IPS-18a (cell line): ENCODE measurements at regions not wholly inside any gene's neighbourhood (a gene's known extent, or its start where the extent isn't known, plus 50 kb on each side); places are given as distances from the start of the nearest gene placed in this dataset.

ENCODE experiments used
- H3K27ac ChIP-seq: one replicate; pipeline ENCODE4 v1.5.1; 2013; ENCODE audit warnings: low read length
- H3K27me3 ChIP-seq: one replicate; pipeline ENCODE4 v1.6.1; 2013; ENCODE audit warnings: mild to moderate bottlenecking, low read length; ENCODE audit not compliant: control insufficient read depth, insufficient read depth
- H3K36me3 ChIP-seq: one replicate; pipeline ENCODE4 v1.6.1; 2013; ENCODE audit warnings: low read depth, low read length; ENCODE audit not compliant: control insufficient read depth
- H3K4me1 ChIP-seq: one replicate; pipeline ENCODE4 v1.6.1; 2013; ENCODE audit warnings: low read depth, low read length; ENCODE audit not compliant: control insufficient read depth
- H3K4me3 ChIP-seq: one replicate; pipeline ENCODE4 v1.5.1; 2013; ENCODE audit warnings: low read length
- H3K9ac ChIP-seq: one replicate; pipeline ENCODE4 v1.6.1; 2013; ENCODE audit warnings: mild to moderate bottlenecking, low read length, moderate library complexity
- H3K9me3 ChIP-seq: one replicate; pipeline ENCODE4 v1.6.1; 2013; ENCODE audit warnings: low read depth, low read length; ENCODE audit not compliant: control insufficient read depth

DNA sequence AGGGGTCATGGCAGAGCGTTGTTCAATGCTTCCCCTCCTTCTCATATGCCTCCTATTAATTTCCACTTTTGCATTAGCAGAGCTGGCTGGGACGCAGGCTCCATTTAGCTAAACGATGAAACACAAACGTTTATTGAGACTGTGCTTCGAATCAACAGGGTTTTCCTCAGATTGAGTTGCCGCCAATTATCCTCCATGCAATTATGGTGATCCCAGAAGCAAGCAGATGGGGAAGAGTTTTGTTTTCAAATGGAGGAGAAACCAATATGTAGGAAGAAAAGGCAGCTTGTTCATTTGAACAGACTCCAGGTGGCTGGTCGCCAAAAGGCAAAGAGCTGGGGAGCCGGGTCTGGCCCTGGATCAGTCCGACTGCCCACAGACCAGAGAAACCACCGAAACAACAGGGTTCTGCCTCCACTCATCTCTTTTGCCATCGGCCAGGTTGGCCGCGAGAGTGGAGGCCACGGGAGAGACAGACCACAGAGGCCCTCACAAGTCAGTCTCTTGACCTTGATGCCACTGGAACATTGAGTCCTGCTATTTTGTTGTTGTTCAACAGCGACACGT lies 184.8 kb downstream of the GBA3 start:
- Histone ChIP-seq H3K9ac (no peak overlapping the region), H3K36me3 (no peaks in the 10 kb centered on the region), H3K27ac (no peak overlapping the region), H3K27me3 (no peaks in the 10 kb centered on the region), H3K4me3 (no peak overlapping the region), H3K9me3 (no peaks in the 10 kb centered on the region), H3K4me1 (no peaks in the 10 kb centered on the region)

DNA sequence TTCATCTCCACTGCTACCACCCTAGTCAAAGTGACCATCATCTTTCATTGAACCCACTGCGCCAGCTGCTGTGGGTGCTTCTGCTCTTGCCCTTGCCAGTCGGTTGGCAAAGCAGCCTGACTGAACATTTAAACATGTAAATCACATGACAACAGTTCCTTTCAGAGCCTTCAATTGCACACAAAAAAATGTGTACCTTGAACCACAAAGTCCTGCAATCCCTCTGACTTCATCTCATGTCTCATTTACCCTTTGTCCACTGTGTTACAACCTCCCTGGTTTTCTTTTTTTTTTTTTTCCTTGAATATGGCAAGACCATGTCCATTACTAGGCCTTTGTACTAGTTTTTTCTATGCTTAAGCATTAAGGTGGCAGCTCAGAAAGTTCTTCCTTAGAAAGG lies 183.5 kb downstream of the GBA3 start:
- no peak overlapping the region for H3K9ac ChIP-seq
- H3K27me3 ChIP-seq, result no peaks in the 10 kb centered on the region
- H3K9me3 ChIP-seq, result no peaks in the 10 kb centered on the region
- H3K27ac ChIP-seq, result no peak overlapping the region
- H3K36me3 ChIP-seq, result no peaks in the 10 kb centered on the region
- no peaks in the 10 kb centered on the region for H3K4me1 ChIP-seq
- H3K4me3 ChIP-seq, result no peak overlapping the region

DNA sequence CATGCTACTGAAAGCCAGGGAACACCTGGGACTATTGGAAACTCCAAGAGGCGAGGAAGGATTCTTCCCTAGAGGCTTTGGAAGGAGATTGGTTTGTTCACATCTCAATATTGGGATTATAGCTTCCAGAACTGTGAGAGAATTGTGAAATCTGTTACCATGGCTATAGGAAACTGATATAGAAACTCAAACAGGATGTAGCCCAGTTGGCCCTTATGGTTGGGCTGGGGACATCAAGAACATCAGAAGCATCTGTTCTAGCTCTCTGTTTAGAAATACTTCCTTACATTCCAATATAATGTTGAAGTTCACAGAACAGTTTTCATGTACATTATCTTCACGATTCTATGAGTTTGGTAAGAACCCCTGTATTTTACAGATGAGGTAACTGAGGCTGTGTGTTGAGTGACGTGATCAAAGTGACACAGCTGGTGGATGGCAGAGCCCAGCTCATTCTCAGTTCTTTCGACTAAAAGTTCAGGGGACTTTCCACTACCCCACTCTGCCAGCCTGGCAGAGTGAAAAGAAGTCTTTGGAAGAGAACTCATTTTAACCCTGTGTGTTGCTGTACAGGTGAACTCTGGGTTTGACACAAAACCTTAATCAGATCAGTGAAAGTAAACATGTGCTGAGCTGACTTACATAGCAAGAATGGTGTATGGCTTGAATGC lies 183.0 kb downstream of the GBA3 start:
- Histone ChIP-seq H3K9me3 (no peaks in the 10 kb centered on the region), H3K4me1 (no peaks in the 10 kb centered on the region), H3K9ac (no peak overlapping the region), H3K36me3 (no peaks in the 10 kb centered on the region), H3K4me3 (no peak overlapping the region), H3K27me3 (no peaks in the 10 kb centered on the region), H3K27ac (no peak overlapping the region)

DNA sequence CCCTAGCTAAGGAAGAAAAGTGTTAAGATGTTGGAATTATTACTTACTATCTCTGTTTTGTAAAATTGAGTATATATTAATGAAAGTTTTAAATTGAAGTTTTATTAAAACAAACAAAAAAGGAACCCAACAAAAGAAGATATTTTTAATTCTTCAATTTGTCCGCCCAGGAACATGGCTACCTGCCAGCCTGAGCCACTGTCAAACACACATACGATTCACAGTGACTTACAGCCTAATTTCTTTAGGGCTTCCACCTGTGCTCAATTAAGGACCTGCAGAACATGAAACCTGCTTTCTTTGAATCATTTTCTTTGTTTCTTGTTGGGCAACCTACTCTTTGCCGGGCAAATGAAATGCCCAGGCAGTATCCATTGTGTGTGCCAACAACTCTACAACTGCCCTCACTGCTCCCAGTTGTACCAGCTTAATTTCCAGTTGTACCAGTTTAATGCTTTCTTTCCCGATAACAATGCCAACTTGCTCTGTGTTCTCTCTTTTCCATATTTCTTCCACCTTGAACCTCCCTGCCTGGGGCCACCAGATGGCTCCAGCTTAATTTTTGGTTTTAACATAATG lies 181.7 kb downstream of the GBA3 start:
- H3K9me3 ChIP-seq, result no peaks in the 10 kb centered on the region
- H3K4me1 ChIP-seq, result no peaks in the 10 kb centered on the region
- no peak overlapping the region for H3K27ac ChIP-seq
- no peaks in the 10 kb centered on the region for H3K36me3 ChIP-seq
- H3K9ac ChIP-seq, result no peak overlapping the region
- H3K27me3 ChIP-seq, result no peaks in the 10 kb centered on the region
- H3K4me3 ChIP-seq, result no peak overlapping the region

DNA sequence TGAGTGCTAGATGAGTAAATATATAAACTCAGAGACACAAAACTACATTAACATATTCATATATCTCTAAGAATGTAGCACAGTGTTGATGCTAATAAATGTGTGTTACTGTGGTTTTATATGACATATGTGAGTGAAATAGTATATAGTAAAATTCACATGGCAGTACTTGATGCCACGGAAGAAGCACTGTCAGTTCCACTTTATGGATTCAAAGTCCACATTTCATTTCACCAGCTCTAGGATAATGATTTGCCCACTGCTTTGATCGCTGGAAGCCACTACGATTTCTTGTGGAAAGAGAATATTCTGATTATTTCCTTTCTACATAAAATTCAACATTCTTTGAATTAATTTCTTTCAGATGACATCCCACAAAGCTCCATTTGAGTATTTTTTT lies 181.2 kb downstream of the GBA3 start:
- Histone ChIP-seq H3K9me3 (no peaks in the 10 kb centered on the region), H3K27me3 (no peaks in the 10 kb centered on the region), H3K36me3 (no peaks in the 10 kb centered on the region), H3K9ac (no peak overlapping the region), H3K27ac (no peak overlapping the region), H3K4me3 (no peak overlapping the region), H3K4me1 (no peaks in the 10 kb centered on the region)

DNA sequence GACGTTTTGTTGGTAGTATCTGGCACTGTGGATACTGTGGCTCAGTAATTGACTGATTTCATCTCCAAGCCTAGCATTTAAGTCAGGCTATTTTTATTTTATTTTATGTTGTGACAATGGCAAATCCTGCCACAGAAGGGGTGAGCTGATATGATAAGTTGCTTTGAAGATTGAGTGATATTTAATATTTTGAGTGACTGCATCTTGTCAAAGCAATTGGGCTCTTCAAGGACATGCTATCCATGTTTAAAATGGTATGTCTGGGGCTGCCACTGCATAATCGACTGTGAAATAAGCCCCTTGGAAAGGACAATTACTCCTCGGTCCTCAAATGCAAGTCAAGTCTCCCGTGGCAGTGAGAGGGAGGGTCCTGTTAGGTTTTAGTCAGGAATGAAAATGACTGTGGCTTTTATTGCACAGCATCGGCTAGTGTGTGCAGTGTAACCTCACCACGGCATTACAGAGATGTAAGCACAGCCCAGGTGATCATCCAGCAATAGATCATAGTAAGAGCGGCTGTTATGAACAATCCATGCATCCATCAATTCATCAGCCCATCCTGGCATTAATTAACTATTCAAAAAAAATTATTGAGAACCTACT lies 178.2 kb downstream of the GBA3 start:
- H3K4me1 ChIP-seq, result no peaks in the 10 kb centered on the region
- H3K4me3 ChIP-seq, result no peak overlapping the region
- H3K9ac ChIP-seq, result no peak overlapping the region
- no peak overlapping the region for H3K27ac ChIP-seq
- no peaks in the 10 kb centered on the region for H3K36me3 ChIP-seq
- no peaks in the 10 kb centered on the region for H3K27me3 ChIP-seq
- H3K9me3 ChIP-seq, result no peaks in the 10 kb centered on the region

DNA sequence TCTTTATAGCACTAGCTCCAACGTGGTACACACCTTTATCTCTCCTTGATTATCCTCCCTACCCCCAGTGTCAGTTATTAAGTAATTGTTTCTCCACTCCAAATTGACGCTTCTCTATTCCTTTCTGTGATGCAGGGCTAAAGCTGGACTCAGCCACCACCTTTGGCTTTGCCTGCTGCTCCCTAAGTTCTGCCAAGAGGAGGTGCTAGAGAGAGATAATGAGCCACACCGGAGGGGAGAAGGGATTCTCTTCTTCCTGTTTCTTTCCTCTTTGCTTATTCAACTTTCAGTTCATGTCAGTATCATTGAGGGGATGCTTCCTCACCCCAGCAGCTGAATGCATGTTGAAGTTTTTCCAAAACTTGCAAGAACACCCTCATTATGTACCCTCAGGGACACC lies 176.5 kb downstream of the GBA3 start:
- H3K27ac ChIP-seq, result no peak overlapping the region
- H3K4me1 ChIP-seq, result no peaks in the 10 kb centered on the region
- H3K9ac ChIP-seq, result no peak overlapping the region
- no peaks in the 10 kb centered on the region for H3K27me3 ChIP-seq
- H3K9me3 ChIP-seq, result no peaks in the 10 kb centered on the region
- H3K36me3 ChIP-seq, result no peaks in the 10 kb centered on the region
- no peak overlapping the region for H3K4me3 ChIP-seq
